ENCODE measurements at regions not wholly inside any gene's neighbourhood (a gene's known extent, or its start where the extent isn't known, plus 50 kb on each side); places are given as distances from the start of the nearest gene placed in this dataset.

GRCh38 chr6:145018027-145018426, 717.3 kb downstream of the EPM2A start:
- TF ChIP-seq POLR2AphosphoS5 (IDR thresholded peaks at IDR 0.05; ENCODE audit: low read depth, low read length), result no peak
- TF ChIP-seq REST (IDR thresholded peaks at IDR 0.05; ENCODE audit: insufficient read depth in 1 of 2, low read depth in 2 of 2, low read length in 1 of 2), result no peak
